GM23338 (cell line): ENCODE measurements at regions not wholly inside any gene's neighbourhood (a gene's known extent, or its start where the extent isn't known, plus 50 kb on each side); places are given as distances from the start of the nearest gene placed in this dataset.

ENCODE experiments used
- CTCF ChIP-seq, 2 experiments: fragments of 200-600 bp in 1 of 2; sonication (generic) in 1 of 2; conservative IDR thresholded peaks; 2 replicates each; pipeline versions ENCODE4 v1.5.1 to v1.6.1; 2016 to 2017; ENCODE audit warnings: antibody characterized with exemption in 2 of 2, low read depth in 2 of 2, mild to moderate bottlenecking in 2 of 2, moderate library complexity in 1 of 2
- EZH2 ChIP-seq: fragments of 200-600 bp; sonication (generic); IDR thresholded peaks from one replicate; pipeline ENCODE4 v1.8.0; 2017; ENCODE audit warnings: antibody characterized with exemption, mild to moderate bottlenecking, low read depth; ENCODE audit not compliant: unreplicated experiment

- TF ChIP-seq EZH2: no peak
- TF ChIP-seq CTCF (conservative IDR thresholded peaks at IDR 0.05; ENCODE audit: low read depth in 2 of 2): no peak
Measured at GRCh38 chr11:37182031-37182430, 584.0 kb upstream of the RAG2 start.
